WTC11 (cell line): ENCODE measurements at regions not wholly inside any gene's neighbourhood (a gene's known extent, or its start where the extent isn't known, plus 50 kb on each side); places are given as distances from the start of the nearest gene placed in this dataset.

Experiments
- ATAC-seq: fragments of 200-7000 bp; cut with Tn5 transposase; 2 replicates; pipeline ENCODE4 v1.10.0; 2021; ENCODE audit warnings: mild to moderate bottlenecking, moderate library complexity
- CTCF ChIA-PET: fragments of 300-600 bp; sonication (Branson Sonifier 250); formaldehyde crosslinking; loops from one replicate; lab custom pipeline; 2021; ENCODE audit warnings: antibody characterized with exemption; lab: Charles Lee
- POLR2A ChIA-PET: fragments of 350-600 bp; sonication (Branson Sonifier 250); formaldehyde crosslinking; loops from one replicate; lab custom pipeline; 2021; ENCODE audit warnings: antibody characterized with exemption; lab: Charles Lee
- DNase-seq: peaks from one replicate; pipeline ENCODE4 v3.0.0; 2021; ENCODE audit warnings: low spot score
- H3K27ac Mint-ChIP-seq: 2 replicates; pipeline ENCODE4 v1.8.0; 2021; ENCODE audit warnings: mixed read lengths
- H3K27me3 Mint-ChIP-seq: 2 replicates; pipeline ENCODE4 v1.8.0; 2021; ENCODE audit warnings: low read depth, mild to moderate bottlenecking, moderate library complexity, mixed read lengths
- H3K36me3 Mint-ChIP-seq: 2 replicates; pipeline ENCODE4 v1.8.0; 2021; ENCODE audit warnings: mixed read lengths
- H3K4me1 Mint-ChIP-seq: 2 replicates; pipeline ENCODE4 v1.8.0; 2022; ENCODE audit warnings: mixed read lengths
- H3K4me3 Mint-ChIP-seq: 2 replicates; pipeline ENCODE4 v1.8.0; 2021; ENCODE audit warnings: mild to moderate bottlenecking, moderate library complexity, mixed read lengths
- H3K9me3 Mint-ChIP-seq: 2 replicates; pipeline ENCODE4 v1.8.0; 2021; ENCODE audit warnings: mixed read lengths
- CREM ChIP-seq: sonication (generic); formaldehyde crosslinking; IDR thresholded peaks from 2 replicates; pipeline ENCODE4 v1.8.1; 2022; ENCODE audit warnings: mild to moderate bottlenecking, missing genetic modification reagents, moderate library complexity
- ETV6 ChIP-seq: sonication (generic); formaldehyde crosslinking; IDR thresholded peaks from 2 replicates; pipeline ENCODE4 v1.8.1; 2022; ENCODE audit warnings: mild to moderate bottlenecking, missing genetic modification reagents
- FOXK1 ChIP-seq: sonication (generic); formaldehyde crosslinking; IDR thresholded peaks from 2 replicates; pipeline ENCODE4 v1.8.0; 2022; ENCODE audit warnings: mild to moderate bottlenecking, moderate library complexity, missing genetic modification reagents
- GTF2I ChIP-seq: fragments of 250-450 bp; sonication (Bioruptor Pico); conservative IDR thresholded peaks from 2 replicates; pipeline ENCODE4 v1.4.0; 2021; ENCODE audit warnings: mild to moderate bottlenecking
- KAT7 ChIP-seq: sonication (generic); formaldehyde crosslinking; IDR thresholded peaks from 2 replicates; pipeline ENCODE4 v1.8.1; 2023; ENCODE audit warnings: missing genetic modification reagents, mild to moderate bottlenecking, borderline replicate concordance
- PRRX2 ChIP-seq: fragments of 250-450 bp; sonication (Bioruptor Pico); IDR thresholded peaks from 2 replicates; pipeline ENCODE4 v1.8.0; 2021; ENCODE audit warnings: mild to moderate bottlenecking
- RELA ChIP-seq: sonication (generic); formaldehyde crosslinking; IDR thresholded peaks from 2 replicates; pipeline ENCODE4 v1.8.1; 2022; ENCODE audit warnings: missing genetic modification reagents, mild to moderate bottlenecking, borderline replicate concordance
- ZNF138 ChIP-seq: sonication (generic); formaldehyde crosslinking; conservative IDR thresholded peaks from 2 replicates; pipeline ENCODE4 v1.8.1; 2022; ENCODE audit warnings: mild to moderate bottlenecking, moderate library complexity, missing genetic modification reagents
- ZNF232 ChIP-seq: sonication (generic); formaldehyde crosslinking; IDR thresholded peaks from 2 replicates; pipeline ENCODE4 v1.8.0; 2022; ENCODE audit warnings: mild to moderate bottlenecking, missing genetic modification reagents
- TF ChIP-seq, protein P1 (sequence below): fragments of 250-450 bp; sonication (Bioruptor Pico); IDR thresholded peaks from 2 replicates; pipeline ENCODE4 v1.9.0; 2021; ENCODE audit warnings: moderate library complexity, mild to moderate bottlenecking, inconsistent platforms, borderline replicate concordance
- TF ChIP-seq, protein P2 (sequence below): sonication (generic); formaldehyde crosslinking; IDR thresholded peaks from 2 replicates; pipeline ENCODE4 v1.8.1; 2022; ENCODE audit warnings: mild to moderate bottlenecking, moderate library complexity, missing genetic modification reagents
- TF ChIP-seq, protein P3 (sequence below): fragments of 200-600 bp; IDR thresholded peaks from 2 replicates; pipeline ENCODE4 v1.8.0; 2022; ENCODE audit warnings: antibody characterized with exemption
- TF ChIP-seq, protein P4 (sequence below): sonication (generic); formaldehyde crosslinking; conservative IDR thresholded peaks from 2 replicates; pipeline ENCODE4 v1.8.1; 2022; ENCODE audit warnings: mild to moderate bottlenecking, missing genetic modification reagents
- TF ChIP-seq, protein P5 (sequence below): fragments of 250-450 bp; sonication (Bioruptor Pico); IDR thresholded peaks from 2 replicates; pipeline ENCODE4 v1.9.0; 2021; ENCODE audit warnings: mild to moderate bottlenecking, borderline replicate concordance
- TF ChIP-seq, protein P6 (sequence below): sonication (generic); formaldehyde crosslinking; IDR thresholded peaks from 2 replicates; pipeline ENCODE4 v1.8.0; 2022; ENCODE audit warnings: mild to moderate bottlenecking, missing genetic modification reagents
- TF ChIP-seq, protein P7 (sequence below): sonication (generic); formaldehyde crosslinking; IDR thresholded peaks from 2 replicates; pipeline ENCODE4 v1.8.1; 2023; ENCODE audit warnings: mild to moderate bottlenecking, missing genetic modification reagents
- TF ChIP-seq, protein P8 (sequence below): sonication (generic); formaldehyde crosslinking; conservative IDR thresholded peaks from 2 replicates; pipeline ENCODE4 v1.8.1; 2023; ENCODE audit warnings: mild to moderate bottlenecking, low read depth, missing genetic modification reagents, moderate library complexity

DNA sequence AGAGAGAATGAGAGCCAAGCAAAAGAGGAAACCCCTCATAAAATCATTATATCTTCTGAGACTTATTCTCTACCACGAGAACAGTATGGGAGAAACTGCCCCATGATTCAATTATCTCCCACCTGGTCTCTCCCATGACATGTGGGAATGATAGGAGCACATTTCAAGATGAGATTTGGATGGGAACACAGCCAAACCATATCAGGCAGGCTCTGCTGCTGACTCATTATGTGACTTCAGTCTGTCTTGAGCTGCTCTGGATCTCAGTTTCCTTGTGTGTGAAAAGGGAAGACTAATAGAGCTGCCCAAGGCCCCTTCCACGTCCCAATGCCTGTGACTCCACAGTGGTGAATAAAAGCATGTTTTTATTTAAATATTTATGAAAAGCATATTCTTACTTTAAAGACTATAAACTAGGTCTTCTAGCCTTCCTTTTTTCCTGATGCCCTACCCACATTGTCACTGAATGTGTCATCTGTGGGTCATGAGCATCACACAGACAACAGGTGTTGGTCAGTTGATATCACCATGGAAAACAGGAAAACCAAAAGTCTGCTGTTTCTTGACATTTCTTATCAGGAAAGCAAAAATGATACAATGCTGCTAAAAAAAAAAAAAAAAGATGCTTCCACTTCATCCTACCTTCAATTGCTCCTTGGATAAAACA is 96.0 kb upstream of the PPP2R3A start:
- no peak for DNase-seq

More for the DNA sequence above, 96.0 kb upstream of the PPP2R3A start:
- no peak overlapping the region for H3K4me3 Mint-ChIP-seq
- POLR2A ChIA-PET, result no interaction called here
- H3K27me3 Mint-ChIP-seq, result peaks cover 2% of the 10 kb centered on the region; the same call in 1 of the 2 replicates
- TF ChIP-seq, protein P1, sequence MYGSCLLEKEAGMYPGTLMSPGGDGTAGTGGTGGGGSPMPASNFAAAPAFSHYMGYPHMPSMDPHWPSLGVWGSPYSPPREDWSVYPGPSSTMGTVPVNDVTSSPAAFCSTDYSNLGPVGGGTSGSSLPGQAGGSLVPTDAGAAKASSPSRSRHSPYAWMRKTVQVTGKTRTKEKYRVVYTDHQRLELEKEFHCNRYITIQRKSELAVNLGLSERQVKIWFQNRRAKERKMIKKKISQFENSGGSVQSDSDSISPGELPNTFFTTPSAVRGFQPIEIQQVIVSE (CRISPR knock-in tag), result no peak
- TF ChIP-seq, protein P2, sequence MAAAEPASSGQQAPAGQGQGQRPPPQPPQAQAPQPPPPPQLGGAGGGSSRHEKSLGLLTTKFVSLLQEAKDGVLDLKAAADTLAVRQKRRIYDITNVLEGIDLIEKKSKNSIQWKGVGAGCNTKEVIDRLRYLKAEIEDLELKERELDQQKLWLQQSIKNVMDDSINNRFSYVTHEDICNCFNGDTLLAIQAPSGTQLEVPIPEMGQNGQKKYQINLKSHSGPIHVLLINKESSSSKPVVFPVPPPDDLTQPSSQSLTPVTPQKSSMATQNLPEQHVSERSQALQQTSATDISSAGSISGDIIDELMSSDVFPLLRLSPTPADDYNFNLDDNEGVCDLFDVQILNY (CRISPR knock-in tag), result no peak
- TF ChIP-seq FOXK1 (CRISPR knock-in tag) (no peak), PRRX2 (CRISPR knock-in tag) (no peak), KAT7 (CRISPR knock-in tag) (no peak), GTF2I (CRISPR knock-in tag) (no peak), ZNF138 (CRISPR knock-in tag) (no peak), RELA (CRISPR knock-in tag) (no peak), ETV6 (CRISPR knock-in tag) (no peak), CREM (no peak), ZNF232 (no peak)
- TF ChIP-seq, protein P3, sequence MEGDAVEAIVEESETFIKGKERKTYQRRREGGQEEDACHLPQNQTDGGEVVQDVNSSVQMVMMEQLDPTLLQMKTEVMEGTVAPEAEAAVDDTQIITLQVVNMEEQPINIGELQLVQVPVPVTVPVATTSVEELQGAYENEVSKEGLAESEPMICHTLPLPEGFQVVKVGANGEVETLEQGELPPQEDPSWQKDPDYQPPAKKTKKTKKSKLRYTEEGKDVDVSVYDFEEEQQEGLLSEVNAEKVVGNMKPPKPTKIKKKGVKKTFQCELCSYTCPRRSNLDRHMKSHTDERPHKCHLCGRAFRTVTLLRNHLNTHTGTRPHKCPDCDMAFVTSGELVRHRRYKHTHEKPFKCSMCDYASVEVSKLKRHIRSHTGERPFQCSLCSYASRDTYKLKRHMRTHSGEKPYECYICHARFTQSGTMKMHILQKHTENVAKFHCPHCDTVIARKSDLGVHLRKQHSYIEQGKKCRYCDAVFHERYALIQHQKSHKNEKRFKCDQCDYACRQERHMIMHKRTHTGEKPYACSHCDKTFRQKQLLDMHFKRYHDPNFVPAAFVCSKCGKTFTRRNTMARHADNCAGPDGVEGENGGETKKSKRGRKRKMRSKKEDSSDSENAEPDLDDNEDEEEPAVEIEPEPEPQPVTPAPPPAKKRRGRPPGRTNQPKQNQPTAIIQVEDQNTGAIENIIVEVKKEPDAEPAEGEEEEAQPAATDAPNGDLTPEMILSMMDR, result no peak
- TF ChIP-seq, protein P4, sequence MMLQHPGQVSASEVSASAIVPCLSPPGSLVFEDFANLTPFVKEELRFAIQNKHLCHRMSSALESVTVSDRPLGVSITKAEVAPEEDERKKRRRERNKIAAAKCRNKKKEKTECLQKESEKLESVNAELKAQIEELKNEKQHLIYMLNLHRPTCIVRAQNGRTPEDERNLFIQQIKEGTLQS (CRISPR knock-in tag), result no peak
- TF ChIP-seq, protein P5, sequence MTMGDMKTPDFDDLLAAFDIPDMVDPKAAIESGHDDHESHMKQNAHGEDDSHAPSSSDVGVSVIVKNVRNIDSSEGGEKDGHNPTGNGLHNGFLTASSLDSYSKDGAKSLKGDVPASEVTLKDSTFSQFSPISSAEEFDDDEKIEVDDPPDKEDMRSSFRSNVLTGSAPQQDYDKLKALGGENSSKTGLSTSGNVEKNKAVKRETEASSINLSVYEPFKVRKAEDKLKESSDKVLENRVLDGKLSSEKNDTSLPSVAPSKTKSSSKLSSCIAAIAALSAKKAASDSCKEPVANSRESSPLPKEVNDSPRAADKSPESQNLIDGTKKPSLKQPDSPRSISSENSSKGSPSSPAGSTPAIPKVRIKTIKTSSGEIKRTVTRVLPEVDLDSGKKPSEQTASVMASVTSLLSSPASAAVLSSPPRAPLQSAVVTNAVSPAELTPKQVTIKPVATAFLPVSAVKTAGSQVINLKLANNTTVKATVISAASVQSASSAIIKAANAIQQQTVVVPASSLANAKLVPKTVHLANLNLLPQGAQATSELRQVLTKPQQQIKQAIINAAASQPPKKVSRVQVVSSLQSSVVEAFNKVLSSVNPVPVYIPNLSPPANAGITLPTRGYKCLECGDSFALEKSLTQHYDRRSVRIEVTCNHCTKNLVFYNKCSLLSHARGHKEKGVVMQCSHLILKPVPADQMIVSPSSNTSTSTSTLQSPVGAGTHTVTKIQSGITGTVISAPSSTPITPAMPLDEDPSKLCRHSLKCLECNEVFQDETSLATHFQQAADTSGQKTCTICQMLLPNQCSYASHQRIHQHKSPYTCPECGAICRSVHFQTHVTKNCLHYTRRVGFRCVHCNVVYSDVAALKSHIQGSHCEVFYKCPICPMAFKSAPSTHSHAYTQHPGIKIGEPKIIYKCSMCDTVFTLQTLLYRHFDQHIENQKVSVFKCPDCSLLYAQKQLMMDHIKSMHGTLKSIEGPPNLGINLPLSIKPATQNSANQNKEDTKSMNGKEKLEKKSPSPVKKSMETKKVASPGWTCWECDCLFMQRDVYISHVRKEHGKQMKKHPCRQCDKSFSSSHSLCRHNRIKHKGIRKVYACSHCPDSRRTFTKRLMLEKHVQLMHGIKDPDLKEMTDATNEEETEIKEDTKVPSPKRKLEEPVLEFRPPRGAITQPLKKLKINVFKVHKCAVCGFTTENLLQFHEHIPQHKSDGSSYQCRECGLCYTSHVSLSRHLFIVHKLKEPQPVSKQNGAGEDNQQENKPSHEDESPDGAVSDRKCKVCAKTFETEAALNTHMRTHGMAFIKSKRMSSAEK, result no peak
- TF ChIP-seq, protein P6, sequence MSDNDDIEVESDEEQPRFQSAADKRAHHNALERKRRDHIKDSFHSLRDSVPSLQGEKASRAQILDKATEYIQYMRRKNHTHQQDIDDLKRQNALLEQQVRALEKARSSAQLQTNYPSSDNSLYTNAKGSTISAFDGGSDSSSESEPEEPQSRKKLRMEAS (CRISPR knock-in tag), result no peak
- TF ChIP-seq, protein P7, sequence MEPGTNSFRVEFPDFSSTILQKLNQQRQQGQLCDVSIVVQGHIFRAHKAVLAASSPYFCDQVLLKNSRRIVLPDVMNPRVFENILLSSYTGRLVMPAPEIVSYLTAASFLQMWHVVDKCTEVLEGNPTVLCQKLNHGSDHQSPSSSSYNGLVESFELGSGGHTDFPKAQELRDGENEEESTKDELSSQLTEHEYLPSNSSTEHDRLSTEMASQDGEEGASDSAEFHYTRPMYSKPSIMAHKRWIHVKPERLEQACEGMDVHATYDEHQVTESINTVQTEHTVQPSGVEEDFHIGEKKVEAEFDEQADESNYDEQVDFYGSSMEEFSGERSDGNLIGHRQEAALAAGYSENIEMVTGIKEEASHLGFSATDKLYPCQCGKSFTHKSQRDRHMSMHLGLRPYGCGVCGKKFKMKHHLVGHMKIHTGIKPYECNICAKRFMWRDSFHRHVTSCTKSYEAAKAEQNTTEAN, result no peak
- TF ChIP-seq, protein P8, sequence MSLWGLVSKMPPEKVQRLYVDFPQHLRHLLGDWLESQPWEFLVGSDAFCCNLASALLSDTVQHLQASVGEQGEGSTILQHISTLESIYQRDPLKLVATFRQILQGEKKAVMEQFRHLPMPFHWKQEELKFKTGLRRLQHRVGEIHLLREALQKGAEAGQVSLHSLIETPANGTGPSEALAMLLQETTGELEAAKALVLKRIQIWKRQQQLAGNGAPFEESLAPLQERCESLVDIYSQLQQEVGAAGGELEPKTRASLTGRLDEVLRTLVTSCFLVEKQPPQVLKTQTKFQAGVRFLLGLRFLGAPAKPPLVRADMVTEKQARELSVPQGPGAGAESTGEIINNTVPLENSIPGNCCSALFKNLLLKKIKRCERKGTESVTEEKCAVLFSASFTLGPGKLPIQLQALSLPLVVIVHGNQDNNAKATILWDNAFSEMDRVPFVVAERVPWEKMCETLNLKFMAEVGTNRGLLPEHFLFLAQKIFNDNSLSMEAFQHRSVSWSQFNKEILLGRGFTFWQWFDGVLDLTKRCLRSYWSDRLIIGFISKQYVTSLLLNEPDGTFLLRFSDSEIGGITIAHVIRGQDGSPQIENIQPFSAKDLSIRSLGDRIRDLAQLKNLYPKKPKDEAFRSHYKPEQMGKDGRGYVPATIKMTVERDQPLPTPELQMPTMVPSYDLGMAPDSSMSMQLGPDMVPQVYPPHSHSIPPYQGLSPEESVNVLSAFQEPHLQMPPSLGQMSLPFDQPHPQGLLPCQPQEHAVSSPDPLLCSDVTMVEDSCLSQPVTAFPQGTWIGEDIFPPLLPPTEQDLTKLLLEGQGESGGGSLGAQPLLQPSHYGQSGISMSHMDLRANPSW (CRISPR knock-in tag), result no peak
- no peaks in the 10 kb centered on the region for H3K4me1 Mint-ChIP-seq
- ATAC-seq, result no peak
- H3K27ac Mint-ChIP-seq, result no peak overlapping the region
- H3K36me3 Mint-ChIP-seq, result peaks cover 14% of the 10 kb centered on the region
- CTCF ChIA-PET, result no interaction called here
- peaks cover 36% of the 10 kb centered on the region for H3K9me3 Mint-ChIP-seq
